ENCODE measurements at regions not wholly inside any gene's neighbourhood (a gene's known extent, or its start where the extent isn't known, plus 50 kb on each side); places are given as distances from the start of the nearest gene placed in this dataset.
A peak's percentile ranks its signal among the peaks of the same experiment; 100 is the strongest.

- no peak for TF ChIP-seq CTCF (IDR thresholded peaks at IDR 0.05; ENCODE audit: insufficient read depth, low read length, severe bottlenecking)
- no peak for FAIRE-seq
- Histone ChIP-seq H3K27me3 (ENCODE audit: control insufficient read depth, insufficient read depth, low read length) (no peaks in the 10 kb centered on the region), H3K36me3 (ENCODE audit: control insufficient read depth, insufficient read depth, low read length) (no peaks in the 10 kb centered on the region), H3K4me3 (ENCODE audit: low read depth, low read length) (no peak overlapping the region)
- no peak for DNase-seq (ENCODE audit: low read depth)
Observed at GRCh38 chr9:103242486-103242885, 247.4 kb downstream of the CYLC2 start.

GRCh38 chr9:103243553-103243952, 248.4 kb downstream of the CYLC2 start:
- FAIRE-seq (no peak), DNase-seq (ENCODE audit: low read depth) (no peak)
- TF ChIP-seq CTCF (IDR thresholded peaks at IDR 0.05; ENCODE audit: insufficient read depth, low read length, severe bottlenecking): no peak
- Histone ChIP-seq H3K36me3 (ENCODE audit: control insufficient read depth, insufficient read depth, low read length) (no peaks in the 10 kb centered on the region), H3K27me3 (ENCODE audit: control insufficient read depth, insufficient read depth, low read length) (no peaks in the 10 kb centered on the region), H3K4me3 (ENCODE audit: low read depth, low read length) (no peak overlapping the region)

- Histone ChIP-seq H3K36me3 (ENCODE audit: control insufficient read depth, insufficient read depth, low read length) (no peaks in the 10 kb centered on the region), H3K27me3 (ENCODE audit: control insufficient read depth, insufficient read depth, low read length) (no peaks in the 10 kb centered on the region), H3K4me3 (ENCODE audit: low read depth, low read length) (no peak overlapping the region)
- no peak for FAIRE-seq
- peak; percentile 2 for DNase-seq (ENCODE audit: low read depth)
- TF ChIP-seq CTCF (IDR thresholded peaks at IDR 0.05; ENCODE audit: insufficient read depth, low read length, severe bottlenecking): no peak
Observed at GRCh38 chr9:103245369-103245768, 250.2 kb downstream of the CYLC2 start.

- FAIRE-seq (no peak), DNase-seq (ENCODE audit: low read depth) (no peak)
- no peak overlapping the region for H3K4me3 ChIP-seq (ENCODE audit: low read depth, low read length)
- no peak for TF ChIP-seq CTCF (IDR thresholded peaks at IDR 0.05; ENCODE audit: insufficient read depth, low read length, severe bottlenecking)
- H3K27me3 ChIP-seq (ENCODE audit: control insufficient read depth, insufficient read depth, low read length): no peaks in the 10 kb centered on the region
- H3K36me3 ChIP-seq (ENCODE audit: control insufficient read depth, insufficient read depth, low read length): no peaks in the 10 kb centered on the region
Observed at GRCh38 chr9:103261951-103262350, 266.8 kb downstream of the CYLC2 start.

GRCh38 chr9:103266064-103266463, 270.9 kb downstream of the CYLC2 start:
- no peak for DNase-seq (ENCODE audit: low read depth)
- FAIRE-seq: no peak
- H3K27me3 ChIP-seq (ENCODE audit: control insufficient read depth, insufficient read depth, low read length): no peaks in the 10 kb centered on the region
- no peak overlapping the region for H3K4me3 ChIP-seq (ENCODE audit: low read depth, low read length)
- TF ChIP-seq CTCF (IDR thresholded peaks at IDR 0.05; ENCODE audit: insufficient read depth, low read length, severe bottlenecking): no peak
- H3K36me3 ChIP-seq (ENCODE audit: control insufficient read depth, insufficient read depth, low read length): no peaks in the 10 kb centered on the region

- no peak for TF ChIP-seq CTCF (IDR thresholded peaks at IDR 0.05; ENCODE audit: insufficient read depth, low read length, severe bottlenecking)
- Histone ChIP-seq H3K4me3 (ENCODE audit: low read depth, low read length) (no peak overlapping the region), H3K27me3 (ENCODE audit: control insufficient read depth, insufficient read depth, low read length) (no peaks in the 10 kb centered on the region), H3K36me3 (ENCODE audit: control insufficient read depth, insufficient read depth, low read length) (no peaks in the 10 kb centered on the region)
- FAIRE-seq (no peak), DNase-seq (ENCODE audit: low read depth) (no peak)
Observed at GRCh38 chr9:103277240-103277639, 282.1 kb downstream of the CYLC2 start.

Measured in bronchial epithelial cell (primary cell).